BLaER1 (cell line): ENCODE measurements at regions not wholly inside any gene's neighbourhood (a gene's known extent, or its start where the extent isn't known, plus 50 kb on each side); places are given as distances from the start of the nearest gene placed in this dataset.
"Not testable (repeated sequence)": the region's sequence is repeated elsewhere in the genome, so short reads cannot be mapped to it uniquely, and the experiment has no call there.

Experiments
- H3K27ac ChIP-seq: shearing (Covaris generic); formaldehyde crosslinking; 2 replicates; pipeline ENCODE4 v1.8.1; 2022
- H3K27me3 ChIP-seq: shearing (Covaris generic); formaldehyde crosslinking; 2 replicates; pipeline ENCODE4 v1.8.1; 2022
- H3K36me3 ChIP-seq: shearing (Covaris generic); formaldehyde crosslinking; 2 replicates; pipeline ENCODE4 v1.8.1; 2022
- H3K4me1 ChIP-seq: shearing (Covaris generic); formaldehyde crosslinking; 2 replicates; pipeline ENCODE4 v1.8.1; 2022
- H3K4me2 ChIP-seq: shearing (Covaris generic); formaldehyde crosslinking; 2 replicates; pipeline ENCODE4 v1.8.1; 2022
- H3K4me3 ChIP-seq: shearing (Covaris generic); formaldehyde crosslinking; 2 replicates; pipeline ENCODE4 v1.8.1; 2022
- H3K9ac ChIP-seq: shearing (Covaris generic); formaldehyde crosslinking; 2 replicates; pipeline ENCODE4 v1.8.1; 2022
- H3K9me3 ChIP-seq: shearing (Covaris generic); formaldehyde crosslinking; 2 replicates; pipeline ENCODE4 v1.8.1; 2022
- H4K20me1 ChIP-seq: shearing (Covaris generic); formaldehyde crosslinking; 2 replicates; pipeline ENCODE4 v1.8.1; 2022
- Cebpa-rat ChIP-seq: shearing (Covaris generic); IDR thresholded peaks from 2 replicates; pipeline ENCODE4 v1.8.1; 2022

DNA sequence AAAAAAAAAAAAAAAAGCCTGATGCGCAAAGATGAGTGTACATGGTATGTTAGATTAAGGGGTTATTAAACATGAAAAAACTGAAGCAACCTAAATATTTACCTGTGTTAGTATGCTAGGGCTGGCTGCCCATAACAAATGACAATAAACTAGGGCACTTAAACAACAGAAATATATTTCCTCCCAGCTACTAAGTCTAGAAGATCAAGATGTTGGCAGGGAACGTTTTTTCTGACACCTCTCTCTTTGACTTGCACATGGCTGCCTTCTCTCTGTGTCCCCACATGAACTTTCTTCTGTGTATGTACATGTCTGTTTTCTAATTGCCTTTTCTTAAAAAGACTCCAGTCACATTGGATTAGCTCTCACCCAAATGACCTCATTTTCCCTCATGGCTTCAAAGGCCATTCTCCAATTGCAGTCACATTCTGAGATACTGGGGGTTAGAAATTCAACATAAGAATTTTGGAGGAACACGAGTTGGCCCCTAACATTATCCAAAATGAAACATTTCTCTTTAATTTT is 694.5 kb downstream of the CDH9 start:
- H3K27ac ChIP-seq: no peak overlapping the region

DNA sequence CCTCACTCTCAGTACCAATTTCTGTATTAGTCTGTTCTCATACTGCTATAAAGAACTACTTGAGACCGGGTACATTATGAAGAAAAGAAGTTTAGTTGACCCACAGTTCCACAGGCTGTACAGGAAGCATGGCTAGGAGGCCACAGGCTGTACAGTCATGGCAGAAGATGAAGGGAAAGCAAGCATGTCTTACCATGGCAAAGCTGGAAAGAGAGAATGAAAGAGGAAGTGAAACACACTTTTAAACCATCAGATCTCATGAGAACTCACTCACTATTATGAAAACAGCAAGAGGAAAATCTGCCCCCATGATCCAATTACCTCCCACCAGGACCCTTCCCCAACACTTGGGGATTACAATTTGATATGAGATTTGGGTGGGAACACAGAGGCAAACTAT is 698.8 kb downstream of the CDH9 start:
- H3K4me2 ChIP-seq: peak overlapping the region; percentile 22; the same call in 1 of the 2 replicates
- no peak overlapping the region for H3K27ac ChIP-seq
- H3K27me3 ChIP-seq: no peaks in the 10 kb centered on the region
- H3K9me3 ChIP-seq: no peaks in the 10 kb centered on the region
- no peak overlapping the region for H3K4me3 ChIP-seq
- no peak for TF ChIP-seq Cebpa-rat
- H3K9ac ChIP-seq: no peak overlapping the region
- peaks cover 7% of the 10 kb centered on the region; the same call in 1 of the 2 replicates for H3K4me1 ChIP-seq
- no peaks in the 10 kb centered on the region for H4K20me1 ChIP-seq
- no peaks in the 10 kb centered on the region for H3K36me3 ChIP-seq

More for the DNA sequence above, 694.5 kb downstream of the CDH9 start:
- Histone ChIP-seq H3K27me3 (no peaks in the 10 kb centered on the region), H3K4me1 (peaks cover 7% of the 10 kb centered on the region; the same call in 1 of the 2 replicates), H3K4me2 (no peak overlapping the region), H3K4me3 (no peak overlapping the region), H3K9me3 (no peaks in the 10 kb centered on the region), H3K9ac (no peak overlapping the region), H3K36me3 (no peaks in the 10 kb centered on the region), H4K20me1 (no peaks in the 10 kb centered on the region)
- TF ChIP-seq Cebpa-rat: no peak

DNA sequence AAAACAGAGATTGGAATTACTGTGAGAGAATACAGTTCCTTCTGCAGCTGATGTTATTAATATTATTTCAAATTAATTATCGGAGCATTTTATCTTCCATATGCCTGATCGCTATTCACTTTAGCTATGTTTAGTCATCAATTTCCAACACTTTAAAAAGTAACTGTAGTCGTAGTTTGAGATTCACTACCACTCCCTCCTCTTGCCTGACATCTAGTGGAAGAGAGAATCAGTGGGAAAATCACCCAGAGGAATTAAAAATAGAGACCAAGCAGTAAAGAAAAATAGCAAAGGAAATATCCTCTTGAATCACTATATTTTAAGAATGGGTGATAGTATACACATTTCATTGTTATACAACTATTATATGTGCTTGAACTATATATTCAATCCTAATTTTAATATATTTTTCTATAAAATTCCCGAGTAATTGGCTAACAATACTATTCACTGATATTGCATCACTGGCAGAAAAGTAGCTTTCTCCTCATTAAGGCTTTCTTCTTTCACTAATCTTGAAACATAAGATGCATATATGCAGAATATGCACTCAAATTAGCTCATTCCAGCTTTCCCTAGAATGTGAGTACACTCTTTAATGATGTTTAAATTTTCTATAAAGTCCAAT is 708.7 kb downstream of the CDH9 start:
- Histone ChIP-seq H3K9me3 (peaks cover 1% of the 10 kb centered on the region; the same call in 1 of the 2 replicates), H3K4me1 (no peaks in the 10 kb centered on the region), H4K20me1 (no peaks in the 10 kb centered on the region), H3K36me3 (no peaks in the 10 kb centered on the region), H3K4me2 (no peak overlapping the region), H3K27me3 (no peaks in the 10 kb centered on the region), H3K4me3 (no peak overlapping the region), H3K9ac (no peak overlapping the region), H3K27ac (no peak overlapping the region)
- TF ChIP-seq Cebpa-rat: no peak

DNA sequence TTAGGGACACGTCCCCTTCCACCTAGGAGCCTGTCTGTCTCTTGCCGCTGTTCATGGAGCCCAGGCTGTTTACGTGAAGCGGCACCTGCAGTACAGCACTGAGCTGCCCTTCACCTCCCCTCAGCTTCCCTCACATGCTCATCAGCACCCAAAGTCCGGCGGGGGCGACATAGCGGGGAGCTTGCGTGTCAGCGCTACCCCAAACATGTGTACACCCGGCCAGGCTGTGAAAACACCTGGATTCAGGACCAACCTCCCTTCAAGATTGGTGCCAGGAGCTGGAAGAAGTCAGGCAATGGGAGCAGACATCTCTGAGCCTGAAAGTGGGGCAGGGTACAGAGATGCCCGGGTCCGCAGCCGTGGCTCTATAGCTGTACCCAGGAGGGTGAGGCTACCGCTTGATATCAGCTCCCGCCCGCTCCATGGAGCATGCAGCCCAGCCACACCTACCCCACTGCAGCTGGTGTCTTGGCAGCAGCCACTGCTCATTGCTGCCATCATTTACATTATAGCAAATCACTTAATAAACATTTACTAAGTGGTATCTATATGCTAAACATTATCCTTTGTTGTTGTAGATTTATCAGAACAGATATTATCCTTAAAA is 712.1 kb downstream of the CDH9 start:
- H4K20me1 ChIP-seq: no peaks in the 10 kb centered on the region
- TF ChIP-seq Cebpa-rat: no peak
- H3K27me3 ChIP-seq: no peaks in the 10 kb centered on the region

DNA sequence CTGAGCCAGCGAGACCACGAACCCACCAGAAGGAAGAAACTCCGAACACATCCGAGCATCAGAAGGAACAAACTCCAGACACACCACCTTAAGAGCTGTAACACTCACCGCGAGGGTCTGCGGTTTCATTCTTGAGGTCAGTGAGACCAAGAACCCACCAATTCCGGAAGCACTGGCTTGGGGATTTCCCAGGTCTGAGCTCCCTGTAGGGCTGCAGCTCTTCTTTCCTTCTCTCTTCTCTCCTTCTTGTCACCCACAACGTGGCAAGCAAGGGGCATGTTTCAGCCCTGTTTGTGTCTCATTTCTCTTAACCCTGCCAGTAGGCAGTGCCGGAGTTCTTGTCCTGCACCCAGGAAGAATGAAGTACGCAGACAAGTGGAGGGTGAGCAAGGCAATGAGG is 713.0 kb downstream of the CDH9 start:
- not testable (repeated sequence) for H3K27me3 ChIP-seq, H3K4me1 ChIP-seq, H3K27ac ChIP-seq, H3K4me3 ChIP-seq, H3K36me3 ChIP-seq, H3K4me2 ChIP-seq, H3K9ac ChIP-seq, H4K20me1 ChIP-seq
- H3K9me3 ChIP-seq: peaks cover 11% of the 10 kb centered on the region

More for the DNA sequence above, 712.1 kb downstream of the CDH9 start:
- Histone ChIP-seq H3K9me3 (peaks cover 11% of the 10 kb centered on the region), H3K4me1 (no peaks in the 10 kb centered on the region), H3K4me3 (no peak overlapping the region), H3K36me3 (no peaks in the 10 kb centered on the region), H3K27ac (no peak overlapping the region), H3K4me2 (no peak overlapping the region), H3K9ac (no peak overlapping the region)

DNA sequence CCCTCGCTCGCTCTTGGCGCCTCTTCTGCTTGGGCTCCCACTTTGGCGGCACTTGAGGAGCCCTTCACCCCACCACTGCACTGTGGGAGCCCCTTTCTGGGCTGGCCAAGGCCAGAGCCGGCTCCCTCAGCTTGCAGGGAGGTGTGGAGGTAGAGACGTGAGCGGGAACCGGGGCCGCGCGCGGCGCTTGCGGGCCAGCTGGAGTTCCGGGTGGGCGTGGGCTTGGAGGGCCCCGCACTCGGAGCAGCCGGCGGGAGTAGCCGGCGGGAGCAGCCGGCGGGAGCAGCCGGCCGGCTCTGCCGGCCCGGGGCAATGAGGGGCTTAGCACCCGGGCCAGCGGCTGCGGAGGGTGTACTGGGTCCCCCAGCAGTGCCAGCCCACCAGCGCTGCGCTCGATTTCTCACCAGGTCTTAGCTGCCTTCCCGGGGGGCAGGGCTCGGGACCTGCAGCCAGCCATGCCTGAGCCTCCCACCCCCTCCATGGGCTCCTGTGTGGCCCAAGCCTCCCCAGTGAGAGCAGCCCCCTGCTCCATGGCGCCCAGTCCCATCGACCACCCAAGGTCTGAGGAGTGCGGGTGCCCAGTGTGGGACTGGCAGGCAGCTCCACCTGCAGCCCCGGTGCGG is 714.0 kb downstream of the CDH9 start:
- not testable (repeated sequence) for H3K4me1 ChIP-seq, H3K27me3 ChIP-seq, H3K4me2 ChIP-seq, H4K20me1 ChIP-seq, H3K27ac ChIP-seq, H3K36me3 ChIP-seq, H3K9ac ChIP-seq, H3K4me3 ChIP-seq
- H3K9me3 ChIP-seq: peaks cover 11% of the 10 kb centered on the region

DNA sequence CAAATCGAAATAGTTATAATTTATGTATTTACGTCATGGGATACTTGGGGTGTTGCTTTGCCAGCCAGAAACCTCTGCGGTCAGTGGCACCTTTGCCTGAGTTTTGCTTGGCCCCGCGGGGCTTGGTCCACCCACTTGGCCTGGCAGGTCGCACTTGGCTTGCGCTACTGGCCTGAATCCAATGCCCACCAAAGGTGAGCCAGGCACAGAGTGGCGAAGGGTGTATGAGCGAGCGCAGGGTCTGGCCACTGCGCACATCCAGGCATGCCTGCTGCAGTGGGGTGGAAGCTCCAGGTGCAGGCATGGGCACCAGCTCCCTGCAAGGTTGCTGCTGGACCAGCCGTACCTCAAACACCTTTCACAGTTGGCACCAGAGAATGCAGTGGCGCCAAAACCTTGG is 714.6 kb downstream of the CDH9 start:
- Histone ChIP-seq H3K27ac (no peak overlapping the region), H3K27me3 (no peaks in the 10 kb centered on the region), H3K36me3 (no peaks in the 10 kb centered on the region), H3K4me3 (no peak overlapping the region), H3K4me1 (no peaks in the 10 kb centered on the region), H3K4me2 (no peak overlapping the region), H3K9me3 (peaks cover 11% of the 10 kb centered on the region), H3K9ac (no peak overlapping the region), H4K20me1 (no peaks in the 10 kb centered on the region)
- TF ChIP-seq Cebpa-rat: no peak

DNA sequence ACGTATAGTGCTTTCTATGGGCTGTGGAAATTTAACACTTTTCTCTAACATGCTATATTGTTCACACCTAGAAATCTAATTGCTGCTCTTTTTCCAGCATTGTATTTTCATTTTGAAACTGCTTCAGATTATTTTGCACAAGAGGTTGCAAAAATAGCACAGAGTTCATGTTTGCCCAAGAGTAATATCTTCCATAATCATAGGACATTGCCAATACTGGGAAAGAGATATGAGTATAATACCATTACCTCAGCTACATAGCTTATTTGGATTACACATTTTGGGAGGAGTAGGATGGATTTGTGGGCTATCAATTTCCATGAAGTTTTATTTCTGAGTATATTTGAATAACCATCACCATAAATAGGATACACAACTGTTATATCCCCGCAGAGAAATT is 717.1 kb downstream of the CDH9 start:
- TF ChIP-seq Cebpa-rat: no peak
- no peak overlapping the region for H3K4me2 ChIP-seq
- H3K27me3 ChIP-seq: no peaks in the 10 kb centered on the region
- H4K20me1 ChIP-seq: no peaks in the 10 kb centered on the region
- H3K27ac ChIP-seq: no peak overlapping the region
- H3K4me1 ChIP-seq: no peaks in the 10 kb centered on the region
- H3K9me3 ChIP-seq: peaks cover 11% of the 10 kb centered on the region
- H3K9ac ChIP-seq: no peak overlapping the region
- no peaks in the 10 kb centered on the region for H3K36me3 ChIP-seq
- no peak overlapping the region for H3K4me3 ChIP-seq

DNA sequence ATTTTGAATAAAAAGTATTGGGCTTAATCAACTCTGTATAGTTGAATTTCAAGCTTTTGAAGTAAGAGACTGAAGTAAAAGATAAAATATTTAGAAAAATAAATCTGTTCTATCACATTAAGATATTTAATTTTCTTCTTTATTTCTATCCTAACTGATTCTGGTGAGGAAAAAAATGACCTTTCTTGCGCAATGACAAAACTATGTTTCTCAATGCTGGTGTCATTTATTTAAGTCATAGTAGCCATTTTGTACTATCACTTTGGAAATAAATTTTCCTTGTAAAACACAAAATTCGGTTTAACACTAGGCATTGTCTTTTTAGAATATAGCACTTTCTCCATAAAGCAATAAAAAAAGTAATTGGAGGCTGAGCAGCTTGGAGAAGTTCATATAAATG is 728.0 kb downstream of the CDH9 start:
- H3K27me3 ChIP-seq: no peaks in the 10 kb centered on the region
- H3K4me2 ChIP-seq: no peak overlapping the region
- no peak overlapping the region for H3K27ac ChIP-seq
- H3K4me3 ChIP-seq: no peak overlapping the region
- H3K4me1 ChIP-seq: no peaks in the 10 kb centered on the region
- H3K9ac ChIP-seq: no peak overlapping the region
- no peaks in the 10 kb centered on the region for H3K36me3 ChIP-seq
- TF ChIP-seq Cebpa-rat: no peak; the same call in 1 of the 2 replicates
- H3K9me3 ChIP-seq: no peaks in the 10 kb centered on the region
- H4K20me1 ChIP-seq: no peaks in the 10 kb centered on the region

DNA sequence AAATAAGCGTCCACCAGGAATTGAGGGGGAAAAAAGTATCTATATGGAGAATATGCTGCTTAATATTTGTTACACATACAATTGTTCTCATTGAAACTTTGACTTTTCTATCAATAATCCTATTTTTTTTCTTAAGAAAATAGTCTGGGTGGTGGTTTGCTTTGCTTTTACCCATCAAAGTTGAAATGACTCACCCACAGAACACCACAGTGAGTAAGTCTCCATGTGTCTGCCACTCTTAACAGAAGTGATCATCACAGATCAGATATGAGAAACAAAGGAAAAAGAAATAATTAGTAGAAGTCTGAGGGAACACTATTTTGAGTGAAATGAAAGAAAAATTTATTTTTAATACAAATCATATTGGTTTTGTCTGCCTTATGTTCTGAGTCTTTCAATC is 742.8 kb downstream of the CDH9 start:
- Histone ChIP-seq H3K9me3 (no peaks in the 10 kb centered on the region), H3K4me2 (no peak overlapping the region), H3K4me3 (no peak overlapping the region), H3K36me3 (no peaks in the 10 kb centered on the region), H3K4me1 (no peaks in the 10 kb centered on the region), H3K9ac (no peak overlapping the region), H3K27me3 (no peaks in the 10 kb centered on the region), H4K20me1 (no peaks in the 10 kb centered on the region), H3K27ac (no peak overlapping the region)
- no peak for TF ChIP-seq Cebpa-rat
